SJCRH30 (cell line): ENCODE measurements at regions not wholly inside any gene's neighbourhood (a gene's known extent, or its start where the extent isn't known, plus 50 kb on each side); places are given as distances from the start of the nearest gene placed in this dataset.

ENCODE experiments used
- DNase-seq, 2 experiments: peaks; one replicate each; pipeline ENCODE4 v3.0.0-alpha.2; 2015 to 2020
- H3K27ac ChIP-seq: fragments of 250-450 bp; sonication (Bioruptor Pico); 2 replicates; pipeline ENCODE4 v1.5.1; 2020; ENCODE audit warnings: mild to moderate bottlenecking, moderate library complexity
- H3K27me3 ChIP-seq: fragments of 250-450 bp; sonication (Bioruptor Pico); 2 replicates; pipeline ENCODE4 v1.5.1; 2020; ENCODE audit warnings: mild to moderate bottlenecking, moderate library complexity
- H3K36me3 ChIP-seq: fragments of 250-450 bp; sonication (Bioruptor Pico); 2 replicates; pipeline ENCODE4 v1.5.1; 2020; ENCODE audit warnings: mild to moderate bottlenecking, moderate library complexity
- H3K4me1 ChIP-seq: fragments of 250-450 bp; sonication (Bioruptor Pico); 2 replicates; pipeline ENCODE4 v1.5.1; 2020; ENCODE audit warnings: mild to moderate bottlenecking, moderate library complexity
- H3K4me3 ChIP-seq: fragments of 250-450 bp; sonication (Bioruptor Pico); 2 replicates; pipeline ENCODE4 v1.5.1; 2020; ENCODE audit warnings: mild to moderate bottlenecking, moderate library complexity
- H3K9me3 ChIP-seq: fragments of 250-450 bp; sonication (Bioruptor Pico); replicated peaks from 2 replicates; pipeline ENCODE4 v1.5.1; 2020; ENCODE audit warnings: mild to moderate bottlenecking, moderate library complexity

GRCh38 chr4:123890889-123891288 lies 494.3 kb downstream of the SPRY1 start:
- H3K4me1 ChIP-seq = peaks cover 22% of the 10 kb centered on the region
- H3K27me3 ChIP-seq = no peaks in the 10 kb centered on the region
- no peak overlapping the region for H3K27ac ChIP-seq
- H3K36me3 ChIP-seq = no peaks in the 10 kb centered on the region
- no peak for DNase-seq
- H3K4me3 ChIP-seq = no peak overlapping the region
- H3K9me3 ChIP-seq = no peaks in the 10 kb centered on the region

- Histone ChIP-seq H3K27me3 (no peaks in the 10 kb centered on the region), H3K36me3 (no peaks in the 10 kb centered on the region), H3K4me3 (no peak overlapping the region), H3K27ac (no peak overlapping the region), H3K9me3 (no peaks in the 10 kb centered on the region), H3K4me1 (peaks cover 22% of the 10 kb centered on the region)
- no peak for DNase-seq
These were observed 495.3 kb downstream of the SPRY1 start for GRCh38 chr4:123891881-123892280.

DNA sequence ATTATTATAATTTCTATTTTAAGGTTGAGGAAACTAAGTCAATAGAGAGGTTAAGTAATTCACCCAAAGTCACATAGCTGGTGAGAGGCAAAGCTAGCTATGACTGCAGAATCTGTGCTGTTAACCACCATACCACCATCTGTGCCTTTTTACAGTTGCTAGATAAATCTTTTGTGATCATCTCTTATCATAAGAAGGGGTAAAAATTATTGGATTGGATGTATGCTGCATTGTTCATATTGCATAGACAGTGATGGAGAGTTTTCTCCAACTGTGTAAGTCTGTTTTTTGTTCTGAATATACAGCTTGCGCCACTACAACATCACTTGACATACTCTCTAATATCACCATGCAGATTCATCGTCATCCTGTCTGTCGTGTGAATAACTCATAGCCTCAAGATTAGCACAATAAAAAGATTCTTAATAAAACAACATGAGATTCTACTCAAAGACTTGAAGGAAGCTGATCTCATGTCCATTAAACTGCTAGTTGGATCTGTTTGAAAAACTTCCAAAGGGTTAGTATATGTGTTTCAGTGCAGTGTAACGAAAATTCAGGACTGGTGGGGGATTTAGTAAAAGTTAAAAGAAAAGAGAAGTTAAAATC lies 495.9 kb downstream of the SPRY1 start:
- no peaks in the 10 kb centered on the region for H3K9me3 ChIP-seq
- peak overlapping the region; percentile 53 for H3K27ac ChIP-seq
- H3K4me1 ChIP-seq = peaks cover 22% of the 10 kb centered on the region
- no peaks in the 10 kb centered on the region for H3K27me3 ChIP-seq
- H3K4me3 ChIP-seq = no peak overlapping the region
- DNase-seq = no peak
- H3K36me3 ChIP-seq = no peaks in the 10 kb centered on the region

GRCh38 chr4:123893011-123893981 lies 496.7 kb downstream of the SPRY1 start:
- Histone ChIP-seq H3K9me3 (no peaks in the 10 kb centered on the region), H3K27me3 (no peaks in the 10 kb centered on the region), H3K36me3 (no peaks in the 10 kb centered on the region), H3K4me3 (peak overlapping the region; percentile 15), H3K4me1 (peaks cover 22% of the 10 kb centered on the region), H3K27ac (peak overlapping the region; percentile 53)
- DNase-seq = peak; percentile 33 to 76

DNA sequence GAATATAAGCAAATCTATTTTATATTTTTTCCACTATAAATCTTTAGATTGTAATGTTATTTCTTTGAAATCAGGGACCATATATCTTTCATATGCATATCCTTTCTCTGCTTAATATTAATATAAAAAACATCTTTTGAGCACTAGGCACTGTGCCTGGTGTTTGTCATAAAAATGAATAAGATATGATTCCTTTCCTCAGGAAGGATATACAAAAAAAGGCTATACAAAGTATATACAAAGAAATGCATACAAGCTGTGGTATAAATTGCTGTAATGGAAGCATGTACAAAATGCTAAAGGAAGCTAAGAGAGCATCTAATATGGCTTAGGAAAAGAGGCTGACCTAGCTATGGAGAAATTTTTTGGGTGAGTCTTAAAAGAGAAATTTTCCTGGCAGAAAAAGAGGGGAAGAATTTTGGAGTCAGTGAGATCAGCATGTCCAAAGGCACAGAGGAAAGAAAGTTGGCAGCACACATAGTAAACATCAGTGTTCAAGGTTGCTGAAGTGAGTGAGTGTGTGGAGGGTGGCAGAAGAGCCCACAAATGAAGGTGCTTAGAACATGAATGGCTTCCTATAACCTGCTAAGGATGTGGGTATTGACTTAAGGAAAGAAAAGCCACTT lies 500.0 kb downstream of the SPRY1 start:
- H3K4me1 ChIP-seq = peaks cover 13% of the 10 kb centered on the region
- H3K27me3 ChIP-seq = no peaks in the 10 kb centered on the region
- no peak overlapping the region for H3K27ac ChIP-seq
- no peak overlapping the region for H3K4me3 ChIP-seq
- H3K9me3 ChIP-seq = no peaks in the 10 kb centered on the region
- no peaks in the 10 kb centered on the region for H3K36me3 ChIP-seq
- DNase-seq = no peak

GRCh38 chr4:123898946-123899666 lies 502.5 kb downstream of the SPRY1 start:
- Histone ChIP-seq H3K27ac (no peak overlapping the region), H3K9me3 (peaks cover 3% of the 10 kb centered on the region), H3K36me3 (no peaks in the 10 kb centered on the region), H3K4me1 (peaks cover 2% of the 10 kb centered on the region), H3K4me3 (no peak overlapping the region), H3K27me3 (no peaks in the 10 kb centered on the region)
- DNase-seq = no peak

- Histone ChIP-seq H3K36me3 (no peaks in the 10 kb centered on the region), H3K9me3 (peaks cover 12% of the 10 kb centered on the region)
These were observed 508.3 kb downstream of the SPRY1 start for GRCh38 chr4:123904882-123905281.

GRCh38 chr4:123913598-123913997 lies 517.0 kb downstream of the SPRY1 start:
- no peaks in the 10 kb centered on the region; the same call in 1 of the 2 replicates for H3K9me3 ChIP-seq
- H3K27me3 ChIP-seq = no peaks in the 10 kb centered on the region
- H3K36me3 ChIP-seq = no peaks in the 10 kb centered on the region
- peaks cover 3% of the 10 kb centered on the region; the same call in 1 of the 2 replicates for H3K4me1 ChIP-seq
- no peak overlapping the region for H3K4me3 ChIP-seq
- no peak overlapping the region for H3K27ac ChIP-seq
- no peak for DNase-seq

More at GRCh38 chr4:123904882-123905281, 508.3 kb downstream of the SPRY1 start:
- Histone ChIP-seq H3K27me3 (no peaks in the 10 kb centered on the region), H3K4me1 (no peaks in the 10 kb centered on the region), H3K27ac (no peak overlapping the region), H3K4me3 (no peak overlapping the region)
- no peak for DNase-seq

- Histone ChIP-seq H3K4me3 (no peak overlapping the region), H3K36me3 (no peaks in the 10 kb centered on the region), H3K9me3 (no peaks in the 10 kb centered on the region; the same call in 1 of the 2 replicates), H3K27me3 (no peaks in the 10 kb centered on the region), H3K4me1 (peaks cover 4% of the 10 kb centered on the region; the same call in 1 of the 2 replicates), H3K27ac (no peak overlapping the region)
- DNase-seq = no peak
These were observed 520.2 kb downstream of the SPRY1 start for GRCh38 chr4:123916821-123917220.

DNA sequence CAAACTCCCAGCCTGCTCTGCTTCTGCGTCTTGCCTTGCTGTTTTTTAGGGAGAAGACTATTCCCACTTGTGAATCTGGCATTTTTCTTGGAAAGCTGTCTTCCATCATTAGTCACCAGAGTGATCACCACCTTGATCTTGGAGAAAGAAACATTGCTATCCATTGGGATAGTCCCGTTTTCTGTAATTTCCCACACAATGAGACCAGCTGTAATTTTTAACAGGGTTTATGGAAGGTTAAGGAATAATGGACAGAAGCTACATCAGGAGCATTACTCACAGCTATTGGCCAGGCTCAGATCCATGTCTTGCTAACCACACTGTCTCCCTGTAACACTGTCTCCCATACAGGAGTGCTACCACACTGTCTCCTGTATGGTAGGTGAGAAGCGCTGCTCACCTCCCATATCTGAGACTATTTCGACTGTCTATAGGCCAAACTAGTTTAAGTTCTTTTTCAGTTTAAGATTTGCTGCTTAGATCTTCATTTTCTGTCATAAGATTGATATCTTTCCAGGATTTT lies 523.0 kb downstream of the SPRY1 start:
- Histone ChIP-seq H3K4me3 (no peak overlapping the region), H3K4me1 (peaks cover 6% of the 10 kb centered on the region), H3K27me3 (no peaks in the 10 kb centered on the region), H3K9me3 (0 out of 2 replicates have a peak, but pooled peaks cover under 1% of the 10 kb centered on the region), H3K27ac (no peak overlapping the region), H3K36me3 (no peaks in the 10 kb centered on the region)
- DNase-seq = no peak

- Histone ChIP-seq H3K27ac (no peak overlapping the region), H3K36me3 (no peaks in the 10 kb centered on the region), H3K9me3 (0 out of 2 replicates have a peak, but pooled peaks cover 7% of the 10 kb centered on the region), H3K27me3 (no peaks in the 10 kb centered on the region), H3K4me3 (no peak overlapping the region), H3K4me1 (peaks cover 10% of the 10 kb centered on the region)
- no peak for DNase-seq
These were observed 524.7 kb downstream of the SPRY1 start for GRCh38 chr4:123921339-123921738.

DNA sequence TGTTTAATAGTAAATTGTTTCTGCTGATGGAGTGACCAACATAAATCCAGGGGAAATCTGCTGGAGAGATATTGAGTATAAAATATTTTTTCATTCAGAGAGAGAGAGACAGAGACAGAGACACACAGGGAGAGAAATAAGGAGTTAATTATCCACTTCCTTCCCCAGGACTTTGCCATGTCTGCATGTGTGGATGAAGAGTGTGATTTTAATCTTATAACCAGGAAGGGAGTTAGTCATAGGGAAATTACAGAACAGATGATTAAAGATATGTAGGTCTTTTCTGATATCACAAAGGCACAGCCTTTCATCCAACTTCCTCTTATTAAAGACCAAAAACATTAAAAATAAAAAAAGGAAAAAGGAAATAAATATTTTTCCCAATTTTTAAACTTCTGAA lies 526.3 kb downstream of the SPRY1 start:
- peaks cover 10% of the 10 kb centered on the region for H3K4me1 ChIP-seq
- no peak overlapping the region for H3K27ac ChIP-seq
- H3K36me3 ChIP-seq = no peaks in the 10 kb centered on the region
- H3K9me3 ChIP-seq = 0 out of 2 replicates have a peak, but pooled peaks cover 7% of the 10 kb centered on the region
- no peak overlapping the region for H3K4me3 ChIP-seq
- DNase-seq = no peak
- H3K27me3 ChIP-seq = no peaks in the 10 kb centered on the region

- peaks cover 6% of the 10 kb centered on the region for H3K4me1 ChIP-seq
- H3K4me3 ChIP-seq = no peak overlapping the region
- no peaks in the 10 kb centered on the region for H3K27me3 ChIP-seq
- no peak overlapping the region for H3K27ac ChIP-seq
- no peaks in the 10 kb centered on the region for H3K36me3 ChIP-seq
- H3K9me3 ChIP-seq = 0 out of 2 replicates have a peak, but pooled peaks cover 7% of the 10 kb centered on the region
- no peak for DNase-seq
These were observed 527.9 kb downstream of the SPRY1 start for GRCh38 chr4:123924536-123924935.

DNA sequence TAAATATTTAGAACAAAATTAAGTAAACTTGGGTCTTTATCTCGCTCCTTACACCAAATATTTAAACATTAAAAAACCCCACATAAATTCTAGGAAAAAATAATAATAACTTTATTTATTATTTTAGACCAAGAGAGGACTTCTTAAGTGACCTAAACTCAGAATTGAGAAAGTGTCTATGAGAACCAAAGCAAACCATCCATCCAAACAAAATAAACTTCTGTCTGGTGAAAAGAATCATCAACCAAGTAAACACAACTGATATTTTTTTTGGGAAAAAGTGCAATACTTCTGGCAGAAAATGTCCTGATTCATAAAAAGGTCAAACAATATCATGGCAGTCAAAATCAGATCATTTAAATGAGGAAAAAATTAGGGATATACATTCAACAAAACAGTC lies 533.0 kb downstream of the SPRY1 start:
- peaks cover 16% of the 10 kb centered on the region for H3K4me1 ChIP-seq
- no peak for DNase-seq
- no peaks in the 10 kb centered on the region for H3K27me3 ChIP-seq
- 0 out of 2 replicates have a peak, but pooled peaks cover 7% of the 10 kb centered on the region for H3K9me3 ChIP-seq
- H3K27ac ChIP-seq = no peak overlapping the region
- no peak overlapping the region for H3K4me3 ChIP-seq
- H3K36me3 ChIP-seq = no peaks in the 10 kb centered on the region
